ENCODE measurements at regions not wholly inside any gene's neighbourhood (a gene's known extent, or its start where the extent isn't known, plus 50 kb on each side); places are given as distances from the start of the nearest gene placed in this dataset.

- TF ChIP-seq EZH2 (IDR thresholded peaks at IDR 0.05; ENCODE audit: borderline replicate concordance, low read length) (no peak), CTCF (conservative IDR thresholded peaks at IDR 0.05 in 1 of 2, IDR thresholded peaks at IDR 0.05 in 1 of 2; ENCODE audit: extremely low read depth in 1 of 2, insufficient read depth in 1 of 2, low read depth in 1 of 2, low read length in 2 of 2) (no peak)
Measured at GRCh38 chr1:55388960-55389359, 173.8 kb upstream of the USP24 start.

Measured in mammary epithelial cell (primary cell).